K562 (cell line): ENCODE measurements at regions not wholly inside any gene's neighbourhood (a gene's known extent, or its start where the extent isn't known, plus 50 kb on each side); places are given as distances from the start of the nearest gene placed in this dataset.

Experiments used
- ATAC-seq: fragments of 200-7000 bp; cut with Tn5 transposase; 3 replicates; pipeline ENCODE4 v1.9.1; 2020; ENCODE audit warnings: moderate library complexity
- BruUV-seq: library from RNA; stranded (reverse); fragments of 400-500 nt; replicated peaks from 2 replicates; lab custom pipeline; 2021; lab: Mats Ljungman, UMichigan
- CTCF ChIA-PET: fragments of 300-600 bp; formaldehyde crosslinking; extraction: SDS; loops from one replicate; lab custom pipeline; 2021; ENCODE audit warnings: low intra/inter-chr PET ratio; lab: Yijun Ruan, JAX
- POLR2A ChIA-PET: fragments of 300-600, 350-650 bp; sonication (Branson Sonifier 250); formaldehyde crosslinking; extraction: SDS; loops from one replicate; lab custom pipeline; 2021; ENCODE audit warnings: antibody characterized with exemption, inconsistent platforms; lab: Yijun Ruan, JAX
- DNase-seq, 4 experiments: peaks; one replicate each; pipeline versions ENCODE4 v3.0.0 to v3.0.0-alpha.2; 2011 to 2018; ENCODE audit warnings: low spot score in 3 of 4, mixed read lengths in 3 of 4; ENCODE audit errors: extremely low read depth in 1 of 4
- FAIRE-seq: peaks from 2 replicates; lab custom pipeline; 2011; peaks lifted over from hg19 to GRCh38; lab: Jason Lieb, UNC
- H2AFZ ChIP-seq: 2 replicates; pipeline ENCODE4 v1.6.0; 2011; ENCODE audit warnings: low read depth, low read length, control low read depth, inconsistent platforms
- H3K27ac ChIP-seq: fragments of 200-600 bp; 3 replicates; pipeline ENCODE4 v1.8.0; 2011; ENCODE audit warnings: low read depth, mild to moderate bottlenecking, control low read depth, inconsistent platforms, low read length, moderate library complexity, mixed read lengths; ENCODE audit errors: extremely low read depth
- H3K27me3 ChIP-seq, 2 experiments: fragments of 300-600 bp in 1 of 2; 2 replicates in 1 of 2; 3 replicates in 1 of 2; pipeline versions ENCODE4 v1.6.0 to v1.8.0; 2011; ENCODE audit warnings: inconsistent platforms in 2 of 2, low read length in 2 of 2, mild to moderate bottlenecking in 1 of 2, mixed read lengths in 1 of 2, moderate library complexity in 1 of 2; ENCODE audit not compliant: control insufficient read depth in 2 of 2, insufficient read depth in 2 of 2
- H3K36me3 ChIP-seq: fragments of 300-600 bp; 3 replicates; pipeline ENCODE4 v1.8.0; 2011; ENCODE audit warnings: mild to moderate bottlenecking, low read length, inconsistent platforms; ENCODE audit not compliant: control insufficient read depth, insufficient read depth
- H3K4me1 ChIP-seq, 2 experiments: fragments of 200-600 bp in 1 of 2; replicated peaks in 1 of 2; 2 replicates in 1 of 2; 3 replicates in 1 of 2; pipeline versions ENCODE4 v1.5.1 to v1.8.0; 2011; ENCODE audit warnings: inconsistent platforms in 2 of 2, low read length in 2 of 2, mild to moderate bottlenecking in 1 of 2, mixed read lengths in 1 of 2, moderate library complexity in 1 of 2; ENCODE audit not compliant: control insufficient read depth in 2 of 2, insufficient read depth in 2 of 2
- H3K4me2 ChIP-seq: 2 replicates; pipeline ENCODE4 v1.6.1; 2011; ENCODE audit warnings: low read length, control low read depth, inconsistent platforms, mixed read lengths; ENCODE audit not compliant: insufficient read depth
- H3K4me3 ChIP-seq: fragments of 200-600 bp; sonication (generic), shearing (Covaris generic); 2 replicates; pipeline ENCODE4 v1.5.1; 2016; ENCODE audit warnings: control low read depth, inconsistent platforms
- H3K79me2 ChIP-seq: fragments of 200-600 bp; 3 replicates; pipeline ENCODE4 v1.8.0; 2011; ENCODE audit warnings: low read length, inconsistent platforms; ENCODE audit not compliant: control insufficient read depth, insufficient read depth
- H3K9ac ChIP-seq, 2 experiments: 2 replicates each; pipeline versions ENCODE4 v1.6.0 to v1.6.1; 2011; ENCODE audit warnings: low read depth in 2 of 2, low read length in 2 of 2, control low read depth in 1 of 2, inconsistent platforms in 1 of 2, mild to moderate bottlenecking in 1 of 2, mixed read lengths in 1 of 2; ENCODE audit not compliant: insufficient read depth in 1 of 2
- H3K9me1 ChIP-seq: one replicate; pipeline ENCODE4 v1.6.0; 2011; ENCODE audit warnings: inconsistent platforms, mild to moderate bottlenecking, low read length, moderate library complexity; ENCODE audit not compliant: control insufficient read depth, insufficient read depth
- H3K9me3 ChIP-seq: replicated peaks from 2 replicates; pipeline ENCODE4 v1.5.1; 2011; ENCODE audit warnings: low read depth, low read length, inconsistent platforms; ENCODE audit not compliant: control insufficient read depth, insufficient read depth
- H4K20me1 ChIP-seq: replicated peaks from 2 replicates; pipeline ENCODE4 v1.6.1; 2011; ENCODE audit warnings: low read length, inconsistent platforms, mixed read lengths; ENCODE audit not compliant: control insufficient read depth, insufficient read depth
- BRD9 ChIP-seq: fragments of 450-650 bp; IDR thresholded peaks from 2 replicates; pipeline ENCODE4 v1.6.1; 2018; ENCODE audit warnings: low read depth; ENCODE audit not compliant: partially characterized antibody
- CEBPG ChIP-seq, 3 experiments: fragments of 200-800 bp in 1 of 3; sonication (Bioruptor generic) in 1 of 3; sonication (generic) in 1 of 3; formaldehyde crosslinking in 1 of 3; IDR thresholded peaks in 2 of 3; conservative IDR thresholded peaks in 1 of 3; 2 replicates each; pipeline versions ENCODE4 v1.6.1 to v1.8.0; 2016 to 2022; ENCODE audit warnings: missing compliant biosample characterization in 2 of 3, missing genetic modification characterization in 2 of 3, mild to moderate bottlenecking in 1 of 3, missing genetic modification reagents in 1 of 3
- DLX4 ChIP-seq: fragments of 250-450 bp; sonication (Bioruptor Pico); IDR thresholded peaks from 2 replicates; pipeline ENCODE4 v1.6.1; 2021; ENCODE audit warnings: mild to moderate bottlenecking
- E2F3 ChIP-seq: fragments of 250-450 bp; sonication (Bioruptor Pico); IDR thresholded peaks from 2 replicates; pipeline ENCODE4 v1.4.0; 2020; ENCODE audit warnings: mild to moderate bottlenecking
- HBP1 ChIP-seq: fragments of 450-650 bp; formaldehyde crosslinking; IDR thresholded peaks from 2 replicates; pipeline ENCODE4 v1.4.0; 2022; ENCODE audit warnings: missing genetic modification characterization
- SMARCA4 ChIP-seq: fragments of 450-650 bp; IDR thresholded peaks from 2 replicates; pipeline ENCODE4 v1.6.1; 2016
- TEAD2 ChIP-seq: fragments of 450-650 bp; IDR thresholded peaks from 2 replicates; pipeline ENCODE4 v1.6.1; 2016; ENCODE audit warnings: missing genetic modification characterization, control low read depth, missing compliant biosample characterization
- VEZF1 ChIP-seq: fragments of 200-800 bp; sonication (Bioruptor generic); IDR thresholded peaks from 2 replicates; pipeline ENCODE4 v1.6.1; 2017; ENCODE audit warnings: missing genetic modification characterization, missing compliant biosample characterization
- YBX1 ChIP-seq: fragments of 450-650 bp; IDR thresholded peaks from 2 replicates; pipeline ENCODE4 v1.7.1; 2016; ENCODE audit warnings: mild to moderate bottlenecking
- ZBTB49 ChIP-seq: sonication (generic); formaldehyde crosslinking; IDR thresholded peaks from 2 replicates; pipeline ENCODE4 v1.8.0; 2022; ENCODE audit warnings: missing genetic modification reagents, mild to moderate bottlenecking, borderline replicate concordance
- ZBTB5 ChIP-seq: fragments of 450-650 bp; IDR thresholded peaks from 2 replicates; pipeline ENCODE4 v1.6.1; 2017; ENCODE audit warnings: antibody characterized with exemption
- ZBTB7A ChIP-seq: IDR thresholded peaks from 2 replicates; pipeline ENCODE4 v1.6.1; 2011; ENCODE audit warnings: low read depth, mild to moderate bottlenecking, low read length, moderate library complexity, borderline replicate concordance; ENCODE audit not compliant: control insufficient read depth
- WGBS: fragments of 100-300 bp; shearing (Covaris generic); methylation state at CpG from one replicate; pipeline ENCODE4 v1.1.6; 2016; ENCODE audit warnings: low coverage, mixed read lengths; ENCODE audit not compliant: insufficient coverage; ENCODE audit errors: missing lambda C conversion rate; 5-methylcytosine and 5-hydroxymethylcytosine counted together
- in situ Hi-C: fragments of 300-500 bp; cut with MboI; formaldehyde crosslinking; loops from 4 replicates; pipeline ENCODE4 v1.15.0; 2018; ENCODE audit warnings: inconsistent platforms, mixed read lengths
- intact Hi-C: fragments of 100-400 bp; cut with micrococcal nuclease; formaldehyde crosslinking; loops from 2 replicates; pipeline ENCODE4 v1.14.2; 2022

GRCh38 chr3:151992326-151993041 is 119.0 kb downstream of the SUCNR1 start:
- WGBS: 23% methylated on average over 4 of the region's 4 CpGs
- FAIRE-seq (no peak), ATAC-seq (no peak), DNase-seq (no peak)
- intact Hi-C loops (no loop called here), in situ Hi-C loops (no loop called here)
- Histone ChIP-seq H3K9me3 (no peaks in the 10 kb centered on the region), H3K79me2 (no peaks in the 10 kb centered on the region), H2AFZ (0 out of 2 replicates have a peak overlapping the region, but pooled peaks have one; percentile 15), H3K9ac (no peak overlapping the region), H3K4me2 (no peak overlapping the region), H3K4me3 (no peak overlapping the region), H3K27ac (no peak overlapping the region), H3K36me3 (no peaks in the 10 kb centered on the region), H3K27me3 (no peaks in the 10 kb centered on the region), H3K9me1 (no peaks in the 10 kb centered on the region), H4K20me1 (no peaks in the 10 kb centered on the region), H3K4me1 (no peaks in the 10 kb centered on the region)
- CTCF ChIA-PET: no interaction called here
- POLR2A ChIA-PET: no interaction called here
- no TSS peak for BruUV-seq
- TF ChIP-seq DLX4 (no peak), HBP1 (CRISPR knock-in tag) (no peak), TEAD2 (tag) (no peak), ZBTB49 (no peak), BRD9 (no peak), ZBTB5 (no peak), VEZF1 (CRISPR knock-in tag) (no peak), CEBPG (CRISPR knock-in tag; IDR thresholded peaks at IDR 0.05) (no peak), CEBPG (tag; conservative IDR thresholded peaks at IDR 0.05 in 1 of 2, IDR thresholded peaks at IDR 0.05 in 1 of 2) (no peak), SMARCA4 (no peak), E2F3 (CRISPR knock-in tag) (no peak), ZBTB7A (no peak), YBX1 (no peak)
